ENCODE measurements at regions not wholly inside any gene's neighbourhood (a gene's known extent, or its start where the extent isn't known, plus 50 kb on each side); places are given as distances from the start of the nearest gene placed in this dataset.

- TF ChIP-seq CTCF (IDR thresholded peaks at IDR 0.05) (no peak), POLR2A (IDR thresholded peaks at IDR 0.05) (no peak)
Measured at GRCh38 chr1:39109644-39110043, 83.5 kb downstream of the NDUFS5 start.
